HG02885 (cell line): ENCODE measurements at regions not wholly inside any gene's neighbourhood (a gene's known extent, or its start where the extent isn't known, plus 50 kb on each side); places are given as distances from the start of the nearest gene placed in this dataset.

Experiments
- ATAC-seq: cut with Tn5 transposase; IDR thresholded peaks from one replicate; pipeline ENCODE4 v1.9.1; 2021; ENCODE audit warnings: mild to moderate bottlenecking; ENCODE audit not compliant: unreplicated experiment, poor library complexity

- ATAC-seq, result no peak
Measured at GRCh38 chr12:71242511-71242910, 84.7 kb upstream of the TSPAN8 start.

GRCh38 chr12:71240946-71241345 is 83.1 kb upstream of the TSPAN8 start:
- ATAC-seq, result no peak

GRCh38 chr12:71239731-71240130 is 81.9 kb upstream of the TSPAN8 start:
- ATAC-seq, result no peak

GRCh38 chr12:71237128-71237527 is 79.3 kb upstream of the TSPAN8 start:
- no peak for ATAC-seq

GRCh38 chr12:71236133-71236660 is 78.4 kb upstream of the TSPAN8 start:
- no peak for ATAC-seq

GRCh38 chr12:71233083-71233482 is 75.3 kb upstream of the TSPAN8 start:
- ATAC-seq, result no peak

GRCh38 chr12:71230542-71230941 is 72.7 kb upstream of the TSPAN8 start:
- no peak for ATAC-seq

GRCh38 chr12:71223139-71223538 is 65.3 kb upstream of the TSPAN8 start:
- ATAC-seq, result no peak

GRCh38 chr12:71222436-71222835 is 64.6 kb upstream of the TSPAN8 start:
- ATAC-seq, result no peak

GRCh38 chr12:71220260-71220659 is 62.5 kb upstream of the TSPAN8 start:
- ATAC-seq, result no peak

- no peak for ATAC-seq
Measured at GRCh38 chr12:71219224-71219623, 61.4 kb upstream of the TSPAN8 start.

- ATAC-seq, result no peak
Measured at GRCh38 chr12:71218616-71219015, 60.8 kb upstream of the TSPAN8 start.

- ATAC-seq, result peak; percentile 58
Measured at GRCh38 chr12:71216725-71217579, 59.2 kb upstream of the TSPAN8 start.

GRCh38 chr12:71214511-71215285 is 56.9 kb upstream of the TSPAN8 start:
- no peak for ATAC-seq

GRCh38 chr12:71208053-71208685 is 50.4 kb upstream of the TSPAN8 start:
- ATAC-seq, result no peak
